Suppressor macrophage treated with lipopolysaccharide for 1 hour (primary cell): ENCODE measurements at regions not wholly inside any gene's neighbourhood (a gene's known extent, or its start where the extent isn't known, plus 50 kb on each side); places are given as distances from the start of the nearest gene placed in this dataset.
"Not testable (repeated sequence)": the region's sequence is repeated elsewhere in the genome, so short reads cannot be mapped to it uniquely, and the experiment has no call there.

ENCODE experiments used
- DNase-seq, 3 donors: peaks; one replicate each; pipeline ENCODE4 v3.0.0-alpha.2; 2020 to 2022

DNA sequence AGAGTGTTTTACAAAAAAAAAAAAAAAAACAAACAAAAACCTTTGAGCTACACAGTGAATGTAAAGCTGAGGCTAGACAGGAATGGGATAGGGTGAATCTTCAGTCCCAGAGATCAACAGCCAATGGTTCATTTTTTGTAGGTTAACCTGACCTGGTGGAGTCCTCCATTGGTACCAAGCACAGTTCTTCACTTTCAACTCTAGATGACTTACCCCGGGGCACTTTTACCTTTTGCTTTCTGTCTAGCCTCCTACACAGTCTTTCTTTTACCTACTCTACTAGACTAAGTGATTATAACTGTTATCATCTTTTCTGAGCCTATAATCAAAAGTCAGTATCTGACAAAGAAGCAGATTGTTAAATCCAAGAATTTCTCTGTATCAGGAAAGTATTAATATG, 50.9 kb downstream of the ANXA2R start:
- DNase-seq: no peak

DNA sequence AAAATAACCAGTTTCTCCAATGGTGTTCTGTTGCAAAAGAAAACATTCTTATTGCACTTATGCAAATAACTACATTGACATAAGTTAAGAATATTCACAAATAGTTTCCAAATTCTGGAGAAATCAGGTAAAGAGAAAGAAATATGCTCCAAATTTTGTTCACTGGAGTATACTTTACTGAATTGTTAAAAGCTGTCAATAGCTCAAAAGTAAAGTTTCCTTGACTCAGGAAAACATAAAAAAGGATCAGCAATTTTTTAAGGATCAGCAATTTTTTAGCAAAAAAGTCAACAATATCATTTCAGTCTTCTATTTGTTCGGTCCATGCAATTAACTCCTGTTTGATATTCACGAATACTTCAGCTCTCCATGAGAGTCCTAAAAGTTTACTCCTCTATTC, 51.6 kb downstream of the ANXA2R start:
- DNase-seq: no peak

DNA sequence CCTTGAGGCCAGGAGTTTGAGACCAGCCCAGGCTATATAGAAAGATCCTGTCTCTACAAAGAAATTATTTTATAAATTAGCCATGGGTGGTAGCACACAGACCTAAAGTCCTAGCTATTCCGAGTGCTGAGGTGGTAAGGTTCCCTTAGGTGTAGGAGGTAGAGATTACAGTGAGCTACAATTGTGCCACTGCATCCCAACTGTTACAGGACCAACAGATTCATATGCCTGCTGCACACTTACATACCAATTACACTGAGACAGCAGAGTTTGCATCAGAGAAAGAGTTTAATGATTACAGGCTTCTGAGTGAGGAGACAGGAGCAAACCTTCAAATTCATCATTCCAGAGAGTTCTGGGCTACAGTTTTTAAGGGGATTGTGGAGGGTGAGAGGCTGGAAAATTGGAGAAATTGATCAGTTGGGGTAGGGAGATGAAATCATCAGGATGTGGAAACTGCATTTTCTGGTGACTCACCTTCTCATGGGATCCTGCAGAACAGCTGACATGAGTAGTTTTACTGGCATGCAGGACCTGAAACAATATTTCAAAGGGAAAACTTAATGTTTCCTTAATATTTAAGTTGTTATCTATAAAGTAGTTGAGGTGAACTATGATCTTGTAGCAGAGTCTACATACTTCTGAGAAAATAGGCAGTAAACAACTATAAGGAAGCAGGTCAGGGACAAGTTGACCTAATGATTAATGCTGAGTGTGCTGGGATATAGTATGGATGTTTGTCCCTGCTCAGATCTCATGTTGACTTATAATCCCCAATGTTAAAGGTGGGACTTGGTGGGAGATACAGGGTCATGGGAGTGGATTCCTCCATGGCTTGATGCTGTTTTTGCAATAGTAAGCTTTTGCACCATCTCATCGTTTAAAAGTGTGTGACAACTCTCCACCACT, 54.7 kb downstream of the ANXA2R start:
- DNase-seq: peak; percentile 59 to 75 (median 73)

DNA sequence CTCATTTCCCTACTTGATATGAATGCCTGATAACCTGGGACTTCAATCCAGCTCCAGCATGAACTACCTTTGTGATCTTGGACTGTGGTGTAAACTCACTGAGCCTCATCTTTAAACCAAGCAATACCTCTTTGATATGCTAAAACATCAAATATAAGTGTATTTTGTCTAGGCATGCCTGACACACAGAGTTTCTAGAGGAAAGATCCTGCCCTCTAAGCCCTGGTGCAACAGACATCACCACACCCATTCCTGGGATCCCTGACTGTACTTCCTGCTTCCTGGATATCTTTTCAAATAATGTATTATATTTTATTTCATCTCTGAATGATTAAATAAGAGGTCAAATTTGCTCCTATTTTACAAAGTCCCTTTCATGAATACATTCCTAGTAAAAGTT, 55.8 kb downstream of the ANXA2R start:
- DNase-seq: no peak

DNA sequence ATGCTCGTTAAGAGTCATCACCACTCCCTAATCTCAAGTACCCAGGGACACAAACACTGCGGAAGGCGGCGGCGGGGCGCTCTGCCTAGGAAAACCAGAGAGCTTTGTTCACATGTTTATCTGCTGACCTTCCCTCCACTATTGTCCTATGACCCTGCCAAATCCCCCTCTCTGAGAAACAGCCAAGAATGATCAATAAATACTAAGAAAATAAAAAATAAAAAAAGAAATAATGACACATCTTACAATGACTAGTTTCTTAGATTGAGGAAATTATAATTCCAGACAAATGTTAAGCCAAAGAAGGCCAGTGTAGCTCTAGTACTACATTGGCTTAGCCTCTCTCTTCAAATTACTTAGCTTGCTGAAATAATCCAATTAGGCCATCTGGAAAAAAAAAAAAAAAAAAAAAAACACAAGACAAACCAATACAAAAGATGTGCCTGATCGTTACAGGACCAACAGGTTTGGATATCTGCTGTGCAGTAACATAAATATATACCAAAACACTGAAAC, 58.0 kb downstream of the ANXA2R start:
- no peak for DNase-seq

DNA sequence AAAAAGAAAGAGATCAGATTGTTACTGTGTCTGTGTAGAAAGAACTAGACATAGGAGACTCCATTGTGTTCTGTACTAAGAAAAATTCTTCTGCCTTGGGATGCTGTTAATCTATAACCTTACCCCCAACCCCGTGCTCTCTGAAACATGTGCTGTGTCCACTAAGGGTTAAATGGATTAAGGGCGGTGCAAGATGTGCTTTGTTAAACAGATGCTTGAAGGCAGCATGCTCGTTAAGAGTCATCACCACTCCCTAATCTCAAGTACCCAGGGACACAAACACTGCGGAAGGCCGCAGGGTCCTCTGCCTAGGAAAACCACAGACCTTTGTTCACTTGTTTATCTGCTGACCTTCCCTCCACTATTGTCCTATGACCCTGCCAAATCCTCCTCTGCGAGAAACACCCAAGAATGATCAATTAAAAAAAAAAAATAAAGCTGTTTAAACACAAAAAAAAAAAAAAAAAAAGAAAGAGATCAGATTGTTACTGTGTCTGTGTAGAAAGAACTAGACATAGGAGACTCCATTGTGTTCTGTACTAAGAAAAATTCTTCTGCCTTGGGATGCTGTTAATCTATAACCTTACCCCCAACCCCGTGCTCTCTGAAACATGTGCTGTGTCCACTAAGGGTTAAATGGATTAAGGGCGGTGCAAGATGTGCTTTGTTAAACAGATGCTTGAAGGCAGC, 58.6 kb downstream of the ANXA2R start:
- not testable (repeated sequence) for DNase-seq

DNA sequence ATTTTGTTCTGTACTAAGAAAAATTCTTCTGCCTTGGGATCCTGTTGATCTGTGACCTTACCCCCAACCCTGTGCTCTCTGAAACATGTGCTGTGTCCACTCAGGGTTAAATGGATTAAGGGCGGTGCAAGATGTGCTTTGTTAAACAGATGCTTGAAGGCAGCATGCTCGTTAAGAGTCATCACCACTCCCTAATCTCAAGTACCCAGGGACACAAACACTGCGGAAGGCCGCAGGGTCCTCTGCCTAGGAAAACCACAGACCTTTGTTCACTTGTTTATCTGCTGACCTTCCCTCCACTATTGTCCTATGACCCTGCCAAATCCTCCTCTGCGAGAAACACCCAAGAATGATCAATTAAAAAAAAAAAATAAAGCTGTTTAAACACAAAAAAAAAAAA, 59.1 kb downstream of the ANXA2R start:
- not testable (repeated sequence) for DNase-seq

DNA sequence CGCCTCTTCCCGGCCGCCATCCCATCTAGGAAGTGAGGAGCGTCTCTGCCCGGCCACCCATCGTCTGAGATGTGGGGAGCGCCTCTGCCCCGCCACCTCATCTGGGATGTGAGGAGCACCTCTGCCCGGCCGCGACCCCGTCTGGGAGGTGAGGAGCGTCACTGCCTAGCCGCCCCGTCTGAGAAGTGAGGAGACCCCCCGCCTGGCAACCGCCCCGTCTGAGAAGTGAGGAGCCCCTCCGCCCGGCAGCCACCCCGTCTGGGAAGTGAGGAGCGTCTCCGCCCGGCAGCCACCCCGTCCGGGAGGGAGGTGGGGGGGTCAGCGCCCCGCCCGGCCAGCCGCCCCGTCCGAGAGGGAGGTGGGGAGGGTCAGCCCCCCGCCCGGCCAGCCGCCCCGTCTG, 59.7 kb downstream of the ANXA2R start:
- not testable (repeated sequence) for DNase-seq

DNA sequence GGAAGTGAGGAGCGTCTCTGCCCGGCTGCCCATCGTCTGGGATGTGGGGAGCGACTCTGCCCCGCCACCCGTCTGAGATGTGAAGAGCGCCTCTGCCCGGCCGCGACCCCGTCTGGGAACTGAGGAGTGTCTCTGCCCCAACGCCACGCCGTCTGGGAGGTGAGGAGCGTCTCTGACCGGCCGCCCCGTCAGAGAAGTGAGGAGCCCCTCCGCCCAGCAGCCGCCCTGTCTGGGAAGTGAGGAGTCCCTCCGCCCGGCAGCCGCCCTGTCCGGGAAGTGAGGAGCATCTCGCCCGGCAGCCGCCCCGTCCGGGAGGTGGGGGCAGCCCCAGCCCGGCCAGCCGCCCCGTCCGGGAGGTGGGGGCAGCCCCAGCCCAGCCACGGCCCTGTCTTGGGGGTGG, 60.9 kb downstream of the ANXA2R start:
- DNase-seq: not testable (repeated sequence)

DNA sequence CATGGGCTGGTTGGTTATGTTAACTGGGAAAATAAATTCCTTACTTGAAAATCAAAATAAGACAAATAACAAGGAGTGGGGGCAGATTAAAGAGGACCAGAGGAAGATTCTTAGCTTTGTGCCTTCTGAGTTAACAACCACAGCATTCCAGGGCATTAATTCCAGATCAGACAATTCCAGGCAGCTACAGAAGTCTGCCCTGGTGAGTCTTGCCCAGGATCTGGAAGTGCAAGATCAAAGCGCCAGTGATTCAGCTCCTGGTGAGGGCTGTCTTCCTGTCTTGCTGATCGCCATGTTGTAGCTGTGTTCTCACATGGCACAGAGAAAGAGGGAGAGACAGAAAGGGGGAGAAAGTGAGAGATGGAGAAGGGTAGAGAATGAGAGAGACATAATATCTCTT, 65.6 kb downstream of the ANXA2R start:
- no peak for DNase-seq

DNA sequence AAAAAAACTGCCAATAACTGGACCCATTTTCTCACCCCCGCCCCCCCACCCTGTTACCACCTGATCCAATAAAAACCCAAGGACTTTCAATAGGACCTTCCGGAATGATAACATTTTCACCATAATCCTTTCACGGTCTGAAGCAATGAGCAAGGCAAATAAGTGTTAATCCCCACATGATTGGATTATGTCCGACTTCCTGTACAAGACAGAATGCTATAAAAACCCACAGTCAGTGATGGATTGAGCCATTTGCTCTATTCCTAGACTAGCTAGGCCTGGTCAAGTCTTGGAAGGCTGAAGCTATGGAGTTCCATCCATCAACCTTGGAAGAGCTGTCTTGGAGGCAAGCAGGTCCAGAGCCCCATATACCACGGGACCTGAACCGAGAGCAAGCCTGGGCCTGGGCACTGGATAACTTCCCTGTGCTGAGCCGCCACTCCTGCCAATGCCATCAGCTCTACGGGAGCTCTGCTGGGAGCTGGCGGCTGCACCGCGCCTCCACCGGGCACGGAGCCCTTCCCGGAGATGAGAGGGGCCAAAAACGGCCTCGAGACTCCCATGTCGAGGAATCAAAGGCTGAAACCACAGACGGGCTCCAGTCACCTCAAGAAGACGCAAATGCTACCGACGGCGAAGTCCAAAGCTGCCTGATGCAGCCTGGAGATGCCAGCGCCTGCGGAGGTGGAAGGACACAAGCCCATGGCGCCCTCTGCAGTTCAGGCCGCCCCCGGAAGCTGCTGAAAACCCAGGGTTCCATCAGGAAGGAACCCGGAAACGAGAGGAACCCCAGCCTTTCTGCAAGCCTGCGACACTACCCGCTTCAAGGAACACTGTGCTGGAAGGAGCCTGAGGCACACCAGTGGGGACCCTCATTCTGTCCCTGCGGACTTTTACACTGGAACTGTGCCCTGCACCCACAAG, 69.2 kb downstream of the ANXA2R start:
- DNase-seq: no peak

DNA sequence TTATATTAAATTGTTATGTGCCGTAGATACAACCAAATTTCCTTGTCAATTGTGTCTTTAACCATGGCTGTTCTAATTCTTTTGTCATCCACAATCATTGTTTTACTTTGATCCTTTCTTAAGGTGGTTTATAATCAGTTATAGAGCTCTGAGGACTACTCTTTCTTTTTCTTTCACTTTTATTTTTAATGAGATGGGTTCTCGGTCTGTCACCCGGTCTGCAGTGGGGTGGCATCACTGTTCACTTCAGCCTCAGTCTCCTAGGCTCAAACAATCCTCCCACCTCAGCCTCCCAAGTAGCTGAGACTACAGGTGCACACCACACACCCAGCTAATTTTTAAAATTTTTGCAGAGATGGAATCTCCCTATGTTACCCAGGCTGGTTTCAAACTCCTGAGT, 74.2 kb downstream of the ANXA2R start:
- DNase-seq: no peak

DNA sequence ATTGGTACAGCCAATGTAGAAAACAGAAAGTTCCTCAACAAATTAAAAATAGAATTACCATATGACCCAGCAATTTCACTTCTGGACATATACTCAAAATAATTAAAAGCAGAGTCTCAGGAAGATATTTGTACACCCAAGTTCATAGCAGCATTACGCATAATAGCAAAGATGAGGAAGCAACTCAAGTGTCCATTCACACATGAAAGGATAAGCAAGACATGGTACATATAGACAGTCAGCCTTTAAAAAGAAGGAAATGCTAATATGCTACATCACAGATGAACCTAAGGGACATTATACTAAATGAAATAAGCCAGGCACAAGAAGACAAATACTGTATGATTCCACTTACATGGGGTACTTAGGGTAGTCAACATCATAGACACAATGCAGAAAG, 76.7 kb downstream of the ANXA2R start:
- no peak for DNase-seq

DNA sequence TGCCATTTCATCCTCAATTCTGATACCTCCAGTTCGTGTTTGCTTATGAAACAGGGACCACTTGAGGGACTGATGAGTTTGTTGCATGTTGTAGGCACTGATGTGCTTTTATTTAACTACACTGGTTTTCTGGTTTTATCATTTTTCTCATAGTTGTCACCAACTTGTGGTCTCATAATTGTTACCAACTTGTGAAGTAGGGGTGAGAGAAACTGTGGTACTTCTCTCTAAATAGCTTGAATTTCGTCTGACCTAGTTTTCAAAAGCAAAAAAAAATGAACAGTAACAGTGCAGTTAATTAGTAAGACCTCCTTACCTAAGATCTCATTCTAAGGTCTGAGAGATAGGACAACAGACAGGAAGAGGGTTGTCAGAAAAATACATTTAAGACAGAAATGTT, 78.0 kb downstream of the ANXA2R start:
- DNase-seq: no peak

DNA sequence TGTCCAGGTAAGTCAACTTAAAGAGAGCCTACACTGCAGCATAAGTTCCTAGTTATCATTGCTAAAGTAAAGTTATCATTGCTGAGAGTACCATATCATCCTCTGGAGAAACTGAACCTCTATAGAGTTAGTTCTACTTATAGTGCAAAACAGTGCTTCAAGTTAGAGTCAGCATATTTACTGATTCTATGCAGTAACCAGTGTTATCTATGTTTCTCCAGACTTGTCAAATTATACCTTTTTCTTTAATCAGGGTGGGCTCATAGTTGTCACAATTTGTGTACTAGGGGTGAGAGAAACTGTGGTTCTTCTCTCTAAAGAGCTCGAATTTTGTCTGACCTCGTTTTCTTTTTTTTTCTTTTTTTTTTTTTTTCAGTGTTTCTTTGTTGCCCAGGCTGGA, 79.6 kb downstream of the ANXA2R start:
- no peak for DNase-seq

DNA sequence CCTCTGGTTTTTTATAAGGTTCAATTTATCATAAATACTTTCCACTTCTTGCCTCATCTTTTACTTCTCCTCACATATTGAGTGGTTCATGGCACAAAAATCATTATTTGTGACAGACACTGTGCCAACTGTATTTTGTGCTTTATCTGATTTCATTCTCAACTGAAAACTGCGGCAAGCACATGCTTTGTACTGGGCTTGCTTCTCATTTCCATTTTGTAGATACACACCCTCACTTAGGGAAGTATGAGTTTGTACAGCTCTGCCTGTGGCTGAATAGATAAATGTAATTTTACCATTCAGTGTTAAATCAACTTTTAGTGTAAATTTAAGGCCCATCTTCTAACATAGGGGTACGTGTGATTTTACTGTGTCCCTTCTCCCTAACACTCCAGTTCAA, 83.6 kb downstream of the ANXA2R start:
- no peak for DNase-seq

DNA sequence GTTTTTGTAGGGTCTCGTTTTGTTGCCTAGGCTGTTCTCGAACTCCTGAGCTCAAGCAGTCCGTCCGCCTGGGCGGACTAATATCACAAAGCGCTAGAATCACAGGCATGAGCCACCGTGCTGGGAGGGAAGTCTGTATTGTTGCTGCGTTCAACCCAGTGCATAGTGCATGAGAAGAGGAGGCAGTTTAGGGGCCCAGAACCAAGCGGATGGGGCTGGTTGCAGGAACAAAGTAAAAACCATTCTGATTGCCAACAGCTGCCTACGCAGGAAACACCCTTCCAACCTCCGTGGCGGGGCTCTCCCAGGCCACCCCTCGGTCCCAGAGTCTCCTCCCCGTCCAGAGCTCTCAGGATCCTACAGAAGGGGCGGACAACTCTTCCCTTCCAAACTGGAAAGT, 87.1 kb downstream of the ANXA2R start:
- DNase-seq: no peak

DNA sequence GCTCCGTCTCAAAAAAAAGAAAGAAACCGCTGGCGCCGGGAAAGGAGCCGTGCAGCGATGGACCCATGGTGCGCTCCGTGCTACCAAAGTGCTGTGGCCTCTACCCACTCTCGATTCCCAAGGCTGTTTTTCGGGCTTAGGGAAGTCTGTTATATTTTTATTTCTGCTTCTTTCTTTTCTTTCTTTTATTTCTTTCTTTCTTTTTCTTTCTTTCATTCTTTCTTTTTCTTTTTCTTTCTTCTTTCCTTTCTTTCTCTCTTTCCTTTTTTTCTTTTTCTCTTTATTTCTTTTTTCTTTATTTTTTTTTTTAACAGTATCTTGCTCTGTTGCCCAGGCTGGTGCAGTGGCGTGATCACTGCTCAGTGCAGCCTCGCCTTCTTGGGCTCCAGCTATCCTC, 87.5 kb downstream of the ANXA2R start:
- peak; percentile 16 to 25 (median 22) for DNase-seq

DNA sequence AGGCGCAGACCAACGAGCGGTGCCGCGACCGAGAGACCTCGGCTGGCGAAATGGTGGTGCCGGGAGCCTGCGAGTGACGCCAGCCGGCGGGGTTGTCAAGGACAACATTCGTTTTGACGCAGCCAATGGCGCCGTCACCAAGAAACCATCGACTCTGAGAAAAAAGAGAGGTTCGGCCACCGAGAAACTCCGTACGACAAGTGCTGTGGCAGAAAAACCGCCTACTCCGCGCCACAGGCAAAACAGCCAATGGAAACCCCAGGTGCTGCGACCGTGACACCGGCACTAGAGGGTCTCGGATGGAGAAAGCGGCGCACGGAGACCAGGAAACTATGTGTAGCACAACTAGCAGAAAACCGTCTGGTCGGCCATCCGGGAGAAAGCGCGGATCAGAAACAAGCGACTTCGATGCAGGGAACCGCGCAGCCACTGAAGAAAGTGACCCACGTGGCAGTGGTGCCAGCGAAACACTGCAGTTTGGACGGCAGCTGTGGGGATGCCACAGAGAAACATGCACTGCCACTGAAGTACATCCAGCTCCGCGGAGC, 88.8 kb downstream of the ANXA2R start:
- peak; percentile 57 to 78 (median 65) for DNase-seq

DNA sequence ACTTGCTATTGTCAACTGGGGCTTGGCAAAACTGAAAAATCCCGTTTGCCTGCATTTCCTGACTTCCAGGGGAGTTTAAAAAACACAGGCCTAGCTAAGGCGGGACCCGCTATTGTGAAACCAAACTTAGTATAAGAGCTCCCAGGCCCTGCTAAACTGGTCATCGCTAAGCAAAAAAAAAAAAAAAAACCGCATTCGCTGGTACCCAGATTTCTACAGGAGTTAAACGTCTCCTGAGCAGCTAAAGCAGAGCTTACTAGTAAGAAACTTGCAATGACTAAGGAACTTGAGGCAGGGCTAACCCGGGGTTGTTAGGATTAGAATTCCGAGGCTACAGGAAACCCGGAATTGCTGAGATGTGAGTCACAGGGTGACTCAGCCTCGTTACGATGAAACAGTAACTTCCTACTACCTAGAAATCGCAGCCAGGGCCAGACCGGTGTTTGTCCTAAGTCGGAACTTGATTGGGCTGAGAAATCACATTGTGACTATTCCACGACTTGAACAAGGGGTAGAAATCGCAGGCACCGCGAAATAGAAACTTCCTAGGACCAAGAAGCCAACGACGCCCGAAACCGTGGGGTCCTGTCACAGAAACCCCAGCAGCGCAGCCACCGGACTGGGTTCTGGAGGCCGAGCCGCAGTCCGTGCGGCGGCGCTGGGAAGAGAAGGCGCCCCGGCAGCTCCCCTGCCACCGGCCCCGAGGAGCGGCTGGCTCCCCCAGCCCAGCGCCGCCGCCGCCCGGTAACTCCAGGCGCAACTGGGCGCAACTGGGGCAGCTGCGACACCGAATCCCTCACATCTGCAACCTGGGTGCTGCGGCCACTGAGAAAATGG, 89.4 kb downstream of the ANXA2R start:
- DNase-seq: peak; percentile 93 to 98 (median 98)

DNA sequence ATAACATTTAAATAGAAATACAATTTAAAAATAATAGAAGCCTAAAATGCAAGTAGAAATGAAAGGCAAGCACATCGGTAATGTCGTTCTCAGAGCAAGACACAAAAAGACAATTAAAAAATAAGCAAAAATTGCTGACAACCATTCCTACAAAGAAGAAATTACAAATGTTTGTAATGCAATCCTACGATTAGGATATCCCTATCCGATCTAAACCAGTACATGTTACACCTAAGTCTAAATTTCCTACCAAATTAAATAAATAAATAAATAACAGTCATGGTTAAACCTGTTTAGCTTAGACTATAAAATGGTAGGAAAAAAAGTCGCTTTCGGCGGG, 90.0 kb downstream of the ANXA2R start:
- DNase-seq: no peak
